Spinal cord (tissue), 9 donors: ENCODE measurements at regions not wholly inside any gene's neighbourhood (a gene's known extent, or its start where the extent isn't known, plus 50 kb on each side); places are given as distances from the start of the nearest gene placed in this dataset.

Experiments
- DNase-seq, 6 donors: peaks; one replicate each; pipeline versions ENCODE4 v3.0.0 to v3.0.0-alpha.2; 2013 to 2015; ENCODE audit warnings: low spot score in 6 of 6, low read depth in 4 of 6
- H3K27ac ChIP-seq: one replicate; pipeline ENCODE4 v1.5.1; 2013; ENCODE audit warnings: low read depth, low read length, control low read depth
- H3K27me3 ChIP-seq: one replicate; pipeline ENCODE4 v1.6.1; 2013; ENCODE audit warnings: low read length; ENCODE audit not compliant: control insufficient read depth, insufficient read depth
- H3K36me3 ChIP-seq: one replicate; pipeline ENCODE4 v1.6.1; 2013; ENCODE audit warnings: low read length; ENCODE audit not compliant: control insufficient read depth, insufficient read depth
- H3K4me1 ChIP-seq: one replicate; pipeline ENCODE4 v1.6.1; 2013; ENCODE audit warnings: low read length; ENCODE audit not compliant: control insufficient read depth, insufficient read depth
- H3K4me3 ChIP-seq: one replicate; pipeline ENCODE4 v1.5.1; 2013; ENCODE audit warnings: low read depth, low read length, control low read depth
- H3K9me3 ChIP-seq: one replicate; pipeline ENCODE4 v1.6.1; 2013; ENCODE audit warnings: low read length; ENCODE audit not compliant: control insufficient read depth, insufficient read depth
- WGBS: methylation state at CpG from one replicate; pipeline ENCODE4 v1.1.5; 2013; ENCODE audit warnings: missing lambda C conversion rate; ENCODE audit not compliant: insufficient coverage; 5-methylcytosine and 5-hydroxymethylcytosine counted together
- donor health status: healthy.

DNA sequence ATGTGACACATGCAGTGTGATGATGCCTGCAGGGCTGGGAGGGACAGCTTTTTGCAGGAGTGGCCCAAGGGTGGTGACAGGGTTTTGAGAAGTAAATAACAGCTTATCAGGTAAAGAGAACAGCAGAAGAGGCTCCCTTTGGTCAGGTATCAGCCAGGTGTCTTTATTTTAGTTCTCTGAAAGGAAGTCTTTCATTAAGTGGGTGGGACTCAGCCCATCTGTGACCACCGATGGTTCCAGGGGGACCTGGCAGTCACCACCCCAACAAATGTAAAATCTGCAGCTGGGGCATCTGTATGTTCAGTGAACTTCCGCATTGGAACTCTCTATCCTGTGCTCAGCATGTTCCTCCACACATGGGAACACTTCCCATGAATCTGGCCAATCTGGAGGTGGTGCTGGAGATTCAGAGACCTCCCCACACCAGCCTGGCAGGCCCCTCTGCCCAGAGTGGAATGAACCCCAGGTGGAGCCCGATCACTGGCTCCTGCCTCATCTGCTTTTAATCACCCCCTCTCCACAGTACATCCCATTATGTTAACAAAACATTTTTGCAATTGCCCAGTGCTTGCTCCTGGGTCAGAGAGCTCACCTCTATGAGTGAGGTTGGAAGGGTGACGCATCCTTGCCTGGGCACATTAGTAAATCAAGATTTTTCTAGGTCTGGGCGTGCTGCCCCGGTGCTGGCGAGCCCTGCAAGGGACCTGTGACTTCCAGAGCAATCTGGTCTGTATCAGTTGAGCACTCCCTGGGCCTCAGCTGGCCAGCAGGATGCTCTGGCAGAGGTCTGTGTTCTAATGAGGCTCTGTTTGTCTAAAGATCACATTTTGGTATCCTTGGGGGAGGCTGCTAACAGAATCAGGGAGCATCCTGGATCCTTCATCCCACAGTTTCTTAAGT, 140.4 kb upstream of the GDF10 start:
- WGBS, result 84% methylated on average over 7 of the region's 7 CpGs
- DNase-seq, result no peak

DNA sequence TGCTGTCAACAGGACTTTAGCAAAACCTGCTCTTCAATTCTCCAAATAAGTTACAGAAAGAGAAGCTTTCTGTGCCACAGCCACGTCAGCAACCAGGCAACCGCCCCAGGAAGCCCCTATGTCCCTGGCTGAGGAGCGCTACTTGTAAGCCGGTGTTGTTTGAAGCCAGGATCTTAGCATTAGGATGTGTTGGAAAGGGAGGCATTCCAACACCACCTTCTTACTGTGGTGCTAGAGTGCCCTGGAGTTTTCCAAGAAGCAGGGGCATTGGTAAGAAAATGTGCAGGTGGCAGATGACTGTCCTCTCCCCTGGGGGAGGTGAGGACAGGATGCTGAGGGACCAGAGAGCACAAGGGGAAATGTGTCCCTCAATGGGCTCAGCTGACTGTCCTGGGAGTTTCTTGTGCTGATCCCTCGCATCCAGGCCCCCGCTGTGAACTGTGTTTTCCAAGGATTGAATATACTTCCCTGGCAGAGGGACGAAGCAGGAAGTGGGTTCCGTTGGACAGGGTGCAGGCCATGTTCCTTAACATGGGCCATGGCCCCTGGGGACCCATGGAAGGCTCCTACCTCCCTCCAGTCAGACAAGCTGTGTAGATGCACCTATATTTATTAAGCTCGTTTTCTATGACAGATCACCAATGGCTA, 139.6 kb upstream of the GDF10 start:
- no peak for DNase-seq
- WGBS, result 89% methylated on average over 5 of the region's 9 CpGs
- H3K4me1 ChIP-seq, result peaks cover 22% of the 10 kb centered on the region

More for the DNA sequence above, 140.4 kb upstream of the GDF10 start:
- Histone ChIP-seq H3K27ac (no peak overlapping the region), H3K27me3 (no peaks in the 10 kb centered on the region), H3K36me3 (no peaks in the 10 kb centered on the region), H3K9me3 (peaks cover 7% of the 10 kb centered on the region), H3K4me3 (no peak overlapping the region), H3K4me1 (peaks cover 14% of the 10 kb centered on the region)

DNA sequence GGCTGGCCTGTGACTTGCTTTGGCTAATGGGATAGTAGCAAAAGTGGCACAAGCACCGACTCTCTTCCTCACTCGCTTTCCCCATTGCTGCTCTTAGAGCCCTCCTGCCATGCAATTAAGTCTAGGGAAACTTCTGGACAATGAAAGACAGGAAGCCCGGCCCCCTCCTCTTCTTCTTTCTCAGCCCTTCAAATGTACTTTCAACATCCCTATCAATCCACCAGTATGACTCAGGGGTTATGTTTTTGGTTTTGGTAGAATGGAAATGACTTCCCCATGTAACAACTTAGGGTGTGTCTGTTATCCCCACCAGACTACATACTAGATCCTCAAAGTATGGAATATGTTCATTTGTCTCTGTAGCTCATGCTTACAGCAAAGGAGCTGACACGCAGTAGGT, 139.0 kb upstream of the GDF10 start:
- no peaks in the 10 kb centered on the region for H3K36me3 ChIP-seq
- H3K9me3 ChIP-seq, result no peaks in the 10 kb centered on the region
- no peak overlapping the region for H3K4me3 ChIP-seq
- H3K4me1 ChIP-seq, result peaks cover 28% of the 10 kb centered on the region
- H3K27ac ChIP-seq, result no peak overlapping the region
- no peaks in the 10 kb centered on the region for H3K27me3 ChIP-seq
- no CpG with 5 or more reads among the region's 4 CpGs for WGBS
- DNase-seq, result no peak

More for the DNA sequence above, 139.6 kb upstream of the GDF10 start:
- Histone ChIP-seq H3K9me3 (no peaks in the 10 kb centered on the region), H3K4me3 (no peak overlapping the region), H3K27ac (no peak overlapping the region), H3K27me3 (no peaks in the 10 kb centered on the region), H3K36me3 (no peaks in the 10 kb centered on the region)

DNA sequence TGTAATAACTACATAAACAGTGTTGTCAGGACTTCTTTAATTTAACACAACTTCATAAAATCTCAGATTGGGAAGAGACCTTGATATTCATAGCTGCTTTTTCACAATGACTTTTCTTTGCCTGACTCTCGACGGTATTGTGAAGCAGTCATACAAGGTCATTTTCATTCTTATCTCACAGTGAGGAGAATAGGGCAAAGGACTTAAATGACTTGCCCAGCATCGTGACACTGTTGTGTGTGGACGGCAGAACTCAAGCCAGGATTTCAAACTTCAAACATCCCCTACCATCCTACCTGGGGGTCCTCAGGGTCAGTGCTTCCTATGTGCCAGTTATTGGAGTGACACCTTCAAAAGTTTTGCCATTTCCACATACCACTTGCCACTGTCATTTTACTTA, 138.5 kb upstream of the GDF10 start:
- WGBS, result 75% methylated on average over 1 of the region's 4 CpGs
- H3K27ac ChIP-seq, result no peak overlapping the region
- no peaks in the 10 kb centered on the region for H3K27me3 ChIP-seq
- H3K9me3 ChIP-seq, result no peaks in the 10 kb centered on the region
- H3K36me3 ChIP-seq, result no peaks in the 10 kb centered on the region
- DNase-seq, result no peak
- H3K4me3 ChIP-seq, result no peak overlapping the region
- H3K4me1 ChIP-seq, result peaks cover 33% of the 10 kb centered on the region

DNA sequence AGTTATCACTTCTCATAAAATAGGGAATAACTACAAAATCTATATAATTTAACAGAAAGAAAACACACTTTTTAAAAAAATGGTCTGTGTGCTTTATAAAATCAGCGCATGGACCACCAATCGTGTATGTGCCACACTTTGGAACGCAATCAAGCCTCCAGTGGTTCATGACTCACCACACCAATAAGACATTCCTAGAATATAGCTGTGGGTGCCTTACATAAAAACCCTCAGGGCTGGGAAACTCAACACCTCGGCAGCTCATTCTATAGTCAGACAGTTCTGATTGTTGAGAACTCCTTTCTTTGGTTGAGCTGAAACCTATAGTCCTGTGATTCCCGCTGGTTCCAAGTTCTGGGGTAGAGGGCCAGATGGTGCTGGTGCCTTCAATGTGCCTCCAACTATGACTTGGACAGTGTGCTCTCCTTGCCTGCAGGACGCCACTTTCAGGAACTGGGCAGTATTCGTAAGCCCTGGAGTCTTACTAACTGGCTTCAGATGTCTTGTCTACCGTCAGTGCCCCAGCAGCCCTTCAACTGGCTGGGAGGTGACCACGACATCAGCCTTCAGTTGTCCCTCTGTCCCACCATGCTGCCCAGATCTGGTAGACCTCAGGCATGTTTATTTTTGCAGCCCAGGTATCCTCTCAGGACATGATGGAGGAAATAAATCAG, 135.7 kb upstream of the GDF10 start:
- Histone ChIP-seq H3K4me1 (peaks cover 34% of the 10 kb centered on the region), H3K27ac (no peak overlapping the region), H3K36me3 (no peaks in the 10 kb centered on the region), H3K4me3 (no peak overlapping the region), H3K27me3 (no peaks in the 10 kb centered on the region), H3K9me3 (no peaks in the 10 kb centered on the region)
- no peak for DNase-seq
- WGBS, result 91% methylated on average over 8 of the region's 9 CpGs

DNA sequence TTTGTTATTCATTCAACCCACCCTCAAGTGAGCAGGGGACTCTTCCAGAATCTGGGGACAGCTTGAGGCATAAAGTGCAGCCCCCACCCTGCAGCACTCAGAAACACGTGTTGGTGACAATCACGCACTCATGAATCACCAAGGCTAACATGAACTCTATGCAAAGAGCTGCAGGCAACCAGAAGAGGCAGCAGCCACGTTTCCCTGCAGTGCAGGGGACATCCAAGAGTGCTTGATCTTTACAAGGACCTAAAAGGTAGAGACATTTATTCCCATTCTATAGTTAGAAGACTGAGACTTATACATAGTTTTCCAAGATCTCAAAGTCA, 135.2 kb upstream of the GDF10 start:
- H3K36me3 ChIP-seq, result no peaks in the 10 kb centered on the region
- WGBS, result 58% methylated on average over 2 of the region's 3 CpGs

DNA sequence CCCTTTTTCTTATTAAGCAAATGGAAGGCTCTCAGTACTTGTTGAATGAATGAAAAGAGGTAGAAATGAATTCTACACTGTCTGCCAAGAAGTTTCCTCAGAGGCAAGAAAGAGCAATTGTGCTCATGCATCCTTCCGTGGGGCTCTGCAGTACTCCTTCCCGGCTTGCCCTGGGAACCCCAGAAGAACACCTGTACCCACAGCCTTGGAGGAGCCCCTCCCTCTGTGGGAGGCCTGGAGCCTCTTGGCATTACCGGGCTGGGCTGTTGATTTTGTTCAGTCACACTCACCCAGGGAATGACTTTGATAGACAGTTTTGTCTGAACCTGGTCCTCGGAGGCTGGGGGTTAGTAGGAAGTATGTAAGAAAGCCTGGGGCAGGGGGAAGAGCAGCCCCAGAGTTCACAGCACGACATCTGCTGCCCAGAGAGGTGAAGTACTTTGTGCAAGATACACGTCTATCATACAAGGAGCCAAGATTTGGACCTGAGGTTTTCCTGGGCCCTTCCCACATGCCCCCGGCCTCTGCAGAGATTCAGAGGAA, 134.8 kb upstream of the GDF10 start:
- peaks cover 26% of the 10 kb centered on the region for H3K4me1 ChIP-seq
- WGBS, result 43% methylated on average over 7 of the region's 7 CpGs
- peak in 1 of 6 donors; percentile 39 for DNase-seq
- H3K27ac ChIP-seq, result peak overlapping the region; percentile 78
- H3K36me3 ChIP-seq, result no peaks in the 10 kb centered on the region
- no peaks in the 10 kb centered on the region for H3K27me3 ChIP-seq
- no peaks in the 10 kb centered on the region for H3K9me3 ChIP-seq
- peak overlapping the region; percentile 11 for H3K4me3 ChIP-seq

More for the DNA sequence above, 135.2 kb upstream of the GDF10 start:
- H3K4me3 ChIP-seq, result no peak overlapping the region
- H3K27me3 ChIP-seq, result no peaks in the 10 kb centered on the region
- H3K4me1 ChIP-seq, result peaks cover 30% of the 10 kb centered on the region
- DNase-seq, result no peak
- H3K9me3 ChIP-seq, result no peaks in the 10 kb centered on the region
- no peak overlapping the region for H3K27ac ChIP-seq

DNA sequence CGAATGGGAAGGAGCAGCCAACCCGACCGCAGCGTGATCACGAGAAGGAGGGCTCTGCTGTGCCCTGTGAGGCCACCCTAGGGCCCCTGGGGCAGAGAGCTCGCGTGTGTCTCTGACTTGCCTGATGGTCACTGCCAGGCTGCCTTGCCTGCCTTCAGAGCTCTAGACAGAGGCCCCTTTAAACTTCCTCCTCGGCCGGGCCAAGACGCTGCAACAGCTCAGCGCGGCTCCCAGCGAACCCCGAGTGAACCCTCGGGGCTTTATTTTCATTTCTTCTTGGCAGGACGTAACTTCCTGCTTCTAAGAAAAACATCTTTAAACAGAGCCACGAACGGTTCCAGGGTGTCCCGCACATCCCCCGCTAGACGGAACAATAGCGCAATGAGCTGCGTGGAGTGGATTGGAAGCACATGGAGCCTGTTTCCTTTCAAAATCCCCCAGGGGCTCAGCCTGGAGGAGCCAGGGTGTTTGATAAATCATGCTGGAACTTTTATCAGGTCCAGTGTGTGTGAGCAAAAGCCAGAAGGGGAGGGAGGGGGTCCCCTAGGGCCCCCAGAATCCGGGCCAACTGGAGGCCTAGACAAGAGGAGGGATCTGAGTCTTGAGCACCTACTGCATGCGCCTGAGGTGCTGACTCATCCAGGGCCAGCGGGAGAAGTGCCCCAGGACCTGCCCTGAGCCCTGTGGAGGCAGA, 134.1 kb upstream of the GDF10 start:
- Histone ChIP-seq H3K9me3 (no peaks in the 10 kb centered on the region), H3K27ac (peak overlapping the region; percentile 78), H3K4me1 (peaks cover 23% of the 10 kb centered on the region), H3K4me3 (peak overlapping the region; percentile 11), H3K36me3 (no peaks in the 10 kb centered on the region), H3K27me3 (no peaks in the 10 kb centered on the region)
- DNase-seq, result peak in 2 of 6 donors; percentile 29 to 74
- 28% methylated on average over 22 of the region's 26 CpGs for WGBS

DNA sequence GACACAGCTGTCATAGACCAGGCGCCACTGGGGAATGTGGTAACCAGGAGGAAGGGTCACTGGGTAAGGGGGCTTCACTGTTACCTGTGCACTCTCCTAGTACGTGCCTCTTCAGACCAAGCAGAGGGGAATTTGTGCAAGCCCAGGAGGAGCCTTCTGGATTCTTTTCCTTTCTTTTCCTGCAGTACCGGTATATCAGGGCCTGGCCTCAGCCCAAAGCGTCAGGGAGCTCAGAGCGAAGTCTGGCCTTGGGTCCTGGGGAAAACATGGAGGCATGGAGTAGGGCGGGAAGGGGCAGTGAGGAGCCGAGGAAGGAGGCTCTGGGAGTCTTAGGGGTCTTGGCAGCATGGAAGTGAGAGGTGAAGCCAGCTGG, 133.6 kb upstream of the GDF10 start:
- H3K9me3 ChIP-seq, result no peaks in the 10 kb centered on the region
- no peaks in the 10 kb centered on the region for H3K36me3 ChIP-seq
- WGBS, result 81% methylated on average over 6 of the region's 7 CpGs
- no peak overlapping the region for H3K4me3 ChIP-seq
- no peak for DNase-seq
- no peaks in the 10 kb centered on the region for H3K27me3 ChIP-seq
- H3K4me1 ChIP-seq, result peaks cover 23% of the 10 kb centered on the region
- H3K27ac ChIP-seq, result peak overlapping the region; percentile 78
